ENCODE measurements at regions not wholly inside any gene's neighbourhood (a gene's known extent, or its start where the extent isn't known, plus 50 kb on each side); places are given as distances from the start of the nearest gene placed in this dataset.

DNA sequence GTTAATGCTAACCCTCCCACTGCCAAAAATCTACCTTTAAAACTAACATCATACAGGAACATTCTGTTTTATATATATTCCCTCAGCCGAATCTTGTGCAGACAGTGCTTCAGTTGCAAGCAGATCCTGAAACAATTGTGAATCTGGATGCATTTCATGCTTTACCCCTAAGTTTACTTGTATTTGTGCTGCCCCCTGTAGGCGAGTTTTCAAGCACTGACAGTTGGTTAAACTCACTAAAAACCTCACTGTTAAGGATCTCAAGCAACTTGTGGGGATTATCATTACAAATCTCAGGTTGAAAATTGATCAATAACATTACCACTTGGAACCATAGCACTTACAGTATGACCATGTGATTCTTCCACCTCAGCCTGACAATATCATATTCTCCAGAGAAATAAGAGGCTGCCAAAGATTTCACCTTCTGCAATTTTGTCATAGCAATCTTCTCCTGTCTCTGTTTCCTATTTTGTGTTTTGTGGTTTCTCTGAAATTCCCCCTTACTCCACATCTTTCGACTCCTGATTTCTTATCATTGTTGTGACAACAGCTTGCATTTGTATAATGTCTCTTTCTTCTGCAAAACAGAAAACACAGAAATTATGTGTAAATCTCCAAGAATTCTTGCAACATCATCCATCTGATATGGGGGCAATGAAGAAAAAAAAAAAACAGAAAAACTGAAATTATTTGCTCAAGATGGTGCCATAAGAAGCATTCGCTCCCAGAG lies 354.6 kb upstream of the SETBP1 start:
- Histone ChIP-seq H3K27me3 (ENCODE audit: insufficient read depth in 3 of 3, low read length in 2 of 3) (no peaks in the 10 kb centered on the region), H3K4me1 (no peaks in the 10 kb centered on the region), H3K4me3 (no peak overlapping the region), H3K9me3 (no peaks in the 10 kb centered on the region), H3K36me3 (ENCODE audit: insufficient read depth in 1 of 2, low read depth in 1 of 2) (no peaks in the 10 kb centered on the region), H3K27ac (no peak overlapping the region)
- DNase-seq = peak; percentile 20 to 49
- intact Hi-C loops (cut with DNase I) = loop anchor here in 1 of 2 donors (5.0 kb wide), 1 partner anchor 704 kb away; no protein-coding TSS in a partner anchor
- no peak for ATAC-seq
- TF ChIP-seq, protein P1, sequence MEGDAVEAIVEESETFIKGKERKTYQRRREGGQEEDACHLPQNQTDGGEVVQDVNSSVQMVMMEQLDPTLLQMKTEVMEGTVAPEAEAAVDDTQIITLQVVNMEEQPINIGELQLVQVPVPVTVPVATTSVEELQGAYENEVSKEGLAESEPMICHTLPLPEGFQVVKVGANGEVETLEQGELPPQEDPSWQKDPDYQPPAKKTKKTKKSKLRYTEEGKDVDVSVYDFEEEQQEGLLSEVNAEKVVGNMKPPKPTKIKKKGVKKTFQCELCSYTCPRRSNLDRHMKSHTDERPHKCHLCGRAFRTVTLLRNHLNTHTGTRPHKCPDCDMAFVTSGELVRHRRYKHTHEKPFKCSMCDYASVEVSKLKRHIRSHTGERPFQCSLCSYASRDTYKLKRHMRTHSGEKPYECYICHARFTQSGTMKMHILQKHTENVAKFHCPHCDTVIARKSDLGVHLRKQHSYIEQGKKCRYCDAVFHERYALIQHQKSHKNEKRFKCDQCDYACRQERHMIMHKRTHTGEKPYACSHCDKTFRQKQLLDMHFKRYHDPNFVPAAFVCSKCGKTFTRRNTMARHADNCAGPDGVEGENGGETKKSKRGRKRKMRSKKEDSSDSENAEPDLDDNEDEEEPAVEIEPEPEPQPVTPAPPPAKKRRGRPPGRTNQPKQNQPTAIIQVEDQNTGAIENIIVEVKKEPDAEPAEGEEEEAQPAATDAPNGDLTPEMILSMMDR (IDR thresholded peaks at IDR 0.05) = peak; percentile 45
- 47 to 59% (median 49%) methylated on average over 4 of the region's 4 CpGs for WGBS, 3 donors

DNA sequence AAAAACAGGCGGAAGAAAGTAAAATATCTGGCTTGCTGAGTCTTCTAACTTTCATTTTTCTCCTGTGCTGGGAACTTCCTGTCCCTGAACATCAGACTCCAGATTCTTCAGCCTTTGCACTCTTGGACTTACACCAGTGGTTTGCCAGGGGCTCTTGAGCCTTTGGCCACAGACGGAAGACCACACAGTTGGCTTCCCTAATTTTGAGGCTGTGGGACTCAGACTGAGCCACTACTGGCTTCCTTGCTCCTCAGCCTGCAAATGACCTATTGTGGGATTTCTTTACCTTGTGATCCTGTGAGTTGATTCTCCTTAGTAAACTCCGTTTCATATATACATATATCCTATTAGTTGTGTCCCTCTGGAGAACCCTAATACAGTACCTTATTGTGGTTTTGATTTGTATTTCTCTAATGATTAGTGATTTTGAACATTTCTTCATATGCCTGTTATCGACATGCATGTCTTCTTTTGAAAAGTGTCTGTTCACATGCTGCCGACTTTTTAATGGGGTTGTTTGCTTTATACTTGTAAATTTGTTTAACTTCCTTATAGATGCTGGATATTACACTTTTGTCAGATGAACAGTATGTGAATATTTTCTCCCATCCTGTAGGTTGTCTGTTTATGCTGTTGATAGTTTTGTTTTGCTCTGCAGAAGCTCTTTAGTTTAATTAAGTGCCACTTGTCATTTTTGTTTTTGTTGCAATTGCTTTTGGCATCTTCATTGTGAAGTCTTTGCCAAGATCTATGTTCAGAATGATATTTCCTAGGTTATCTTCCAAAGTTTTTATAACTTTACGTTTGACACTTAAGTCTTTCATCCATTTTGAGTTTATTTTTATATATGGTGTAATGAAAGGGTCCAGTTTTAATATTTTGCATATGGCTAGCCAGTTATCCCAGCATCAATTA lies 348.8 kb upstream of the SETBP1 start:
- no peak for DNase-seq
- Histone ChIP-seq H3K36me3 (ENCODE audit: insufficient read depth in 1 of 2, low read depth in 1 of 2) (no peaks in the 10 kb centered on the region), H3K4me1 (no peaks in the 10 kb centered on the region), H3K9me3 (no peaks in the 10 kb centered on the region), H3K27ac (no peak overlapping the region), H3K4me3 (no peak overlapping the region), H3K27me3 (ENCODE audit: insufficient read depth in 3 of 3, low read length in 2 of 3) (no peaks in the 10 kb centered on the region)
- TF ChIP-seq, protein P1 (IDR thresholded peaks at IDR 0.05) = no peak
- WGBS, 3 donors = 78 to 84% (median 82%) methylated on average over 6 of the region's 6 CpGs
- intact Hi-C loops (cut with DNase I) = no loop called here
- ATAC-seq = no peak

DNA sequence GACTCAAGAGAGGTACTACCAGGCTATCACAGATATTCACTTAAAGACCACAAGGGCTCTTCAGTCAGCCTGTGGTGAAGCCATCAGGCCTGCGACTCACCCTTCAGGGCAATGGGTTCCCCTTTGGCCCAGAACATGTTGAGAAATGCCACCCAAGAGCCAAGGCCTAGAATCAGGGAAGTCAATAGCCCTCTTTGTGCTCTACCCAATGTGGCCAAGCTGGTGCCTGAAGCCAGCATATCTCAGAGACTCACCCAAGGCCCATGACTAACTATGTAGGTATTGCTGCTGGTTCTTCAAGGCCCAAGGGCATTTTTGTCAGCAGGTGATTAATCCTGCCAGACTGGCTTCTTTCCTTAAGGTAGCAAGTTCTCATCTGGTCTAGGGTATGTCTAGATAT lies 338.9 kb upstream of the SETBP1 start:
- H3K27me3 ChIP-seq (ENCODE audit: insufficient read depth in 3 of 3, low read length in 2 of 3) = no peaks in the 10 kb centered on the region
- TF ChIP-seq, protein P1 (IDR thresholded peaks at IDR 0.05) = no peak
- H3K9me3 ChIP-seq = peaks cover 10% of the 10 kb centered on the region
- no peak overlapping the region for H3K27ac ChIP-seq
- no peak for DNase-seq
- WGBS, 3 donors = 77 to 100% (median 87%) methylated on average over 1 of the region's 1 CpG
- no peak for ATAC-seq
- no peaks in the 10 kb centered on the region for H3K4me1 ChIP-seq
- H3K36me3 ChIP-seq (ENCODE audit: insufficient read depth in 1 of 2, low read depth in 1 of 2) = no peaks in the 10 kb centered on the region
- intact Hi-C loops (cut with DNase I) = no loop called here
- H3K4me3 ChIP-seq = no peak overlapping the region

- DNase-seq = no peak
These were observed 338.5 kb upstream of the SETBP1 start for GRCh38 chr18:44342162-44342561.

More at GRCh38 chr18:44342162-44342561, 338.5 kb upstream of the SETBP1 start:
- no peaks in the 10 kb centered on the region for H3K4me1 ChIP-seq
- TF ChIP-seq, protein P1 (IDR thresholded peaks at IDR 0.05) = no peak
- ATAC-seq = no peak
- no peaks in the 10 kb centered on the region for H3K36me3 ChIP-seq (ENCODE audit: insufficient read depth in 1 of 2, low read depth in 1 of 2)
- no peak overlapping the region for H3K4me3 ChIP-seq
- intact Hi-C loops (cut with DNase I) = no loop called here
- peaks cover 9% of the 10 kb centered on the region for H3K9me3 ChIP-seq
- no peaks in the 10 kb centered on the region for H3K27me3 ChIP-seq (ENCODE audit: insufficient read depth in 3 of 3, low read length in 2 of 3)
- H3K27ac ChIP-seq = no peak overlapping the region
- WGBS, 3 donors = 72 to 75% (median 72%) methylated on average over 2 of the region's 2 CpGs
